Stimulated activated CD8-positive, alpha-beta memory T cell treated with anti-CD3 and anti-CD28 coated beads, Interleukin-12 subunit alpha, Interleukin-12 subunit beta, amount 100 ng/mL, for 1 hour (primary cell): ENCODE measurements at regions not wholly inside any gene's neighbourhood (a gene's known extent, or its start where the extent isn't known, plus 50 kb on each side); places are given as distances from the start of the nearest gene placed in this dataset.

ENCODE experiments used
- DNase-seq: peaks from one replicate; pipeline ENCODE4 v3.0.0-alpha.2; 2020; ENCODE audit warnings: low read depth

GRCh38 chr3:30069056-30069455 lies 537.3 kb upstream of the TGFBR2 start:
- no peak for DNase-seq

- no peak for DNase-seq
Measured at GRCh38 chr3:30073040-30073439, 533.4 kb upstream of the TGFBR2 start.

DNA sequence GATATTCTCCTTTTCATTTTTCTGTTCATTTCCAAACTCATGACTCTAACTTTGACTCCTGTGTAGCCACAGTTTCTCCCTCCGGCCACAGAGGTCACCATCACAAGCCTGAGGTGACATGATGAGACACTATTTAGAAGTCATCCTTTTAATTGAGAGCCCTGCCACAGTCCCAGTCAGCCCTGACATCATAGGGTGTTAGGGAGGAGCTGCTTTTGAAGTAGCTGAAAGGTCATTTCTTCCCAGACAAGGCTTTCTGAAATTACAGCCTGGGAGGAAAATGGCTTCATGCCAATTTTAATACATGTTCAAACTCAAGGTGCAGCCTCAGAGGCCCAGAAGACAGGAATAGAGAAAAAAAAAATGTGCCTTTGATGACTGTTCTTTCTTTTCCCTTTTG lies 532.8 kb upstream of the TGFBR2 start:
- no peak for DNase-seq

- no peak for DNase-seq
Measured at GRCh38 chr3:30075514-30075913, 530.9 kb upstream of the TGFBR2 start.

DNA sequence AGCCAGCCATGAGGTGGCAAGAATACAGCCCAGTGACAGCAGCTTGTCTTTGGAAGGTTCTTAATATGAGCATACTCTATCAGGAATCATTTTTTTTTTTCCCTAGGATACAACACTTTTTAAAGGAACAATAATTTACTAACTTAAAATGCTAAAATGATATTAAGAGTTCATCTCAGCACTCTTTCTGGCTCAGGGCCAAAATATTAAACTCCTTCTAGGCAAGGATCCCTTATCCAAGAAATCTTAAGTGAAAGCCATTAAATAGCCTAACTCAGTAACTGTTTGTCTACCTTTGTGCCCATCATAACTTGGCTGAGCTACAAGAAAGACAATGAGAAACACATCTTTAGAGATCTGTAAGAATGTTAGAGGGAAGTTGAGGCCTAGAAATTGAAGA lies 529.5 kb upstream of the TGFBR2 start:
- no peak for DNase-seq

- no peak for DNase-seq
Measured at GRCh38 chr3:30077746-30078145, 528.7 kb upstream of the TGFBR2 start.

DNA sequence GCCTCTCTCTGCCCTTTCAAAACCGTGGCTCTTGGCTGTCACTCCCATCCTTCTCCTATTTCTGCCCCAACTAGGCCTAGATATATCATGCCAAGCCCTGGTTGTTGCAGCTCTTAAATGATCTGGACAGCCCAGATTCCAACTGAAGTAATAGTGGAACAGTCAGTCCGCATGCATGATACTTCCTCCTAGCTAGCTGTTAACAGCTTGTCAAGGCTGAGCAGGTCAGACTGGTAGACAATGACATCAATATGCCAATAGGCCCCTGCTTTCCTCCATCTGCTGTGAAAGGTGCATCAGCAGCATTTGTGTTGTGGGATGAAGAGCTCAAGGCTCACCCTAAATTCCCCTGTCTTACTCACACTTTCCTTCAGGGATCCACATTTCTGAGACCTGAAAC lies 527.7 kb upstream of the TGFBR2 start:
- no peak for DNase-seq

- DNase-seq = no peak
Measured at GRCh38 chr3:30081904-30082303, 524.5 kb upstream of the TGFBR2 start.

DNA sequence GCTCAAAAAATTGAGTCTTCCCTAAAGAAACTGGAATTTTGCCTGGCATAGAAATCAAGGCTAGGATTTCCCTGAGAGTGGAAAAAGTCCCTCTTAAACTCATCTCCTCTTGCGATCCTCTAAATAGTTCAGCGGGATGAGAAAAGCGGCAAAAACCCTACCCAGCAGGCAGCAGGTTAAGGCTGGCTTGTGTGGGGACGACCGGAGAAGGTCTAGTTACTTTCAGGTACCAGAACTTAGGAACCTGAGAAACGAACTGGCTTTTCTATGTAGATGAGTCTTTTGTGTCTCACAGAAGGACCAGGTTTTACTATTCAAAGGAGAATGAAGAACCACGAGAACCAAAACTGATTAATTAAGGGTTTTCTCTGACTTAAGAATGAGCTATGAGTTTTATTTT lies 523.7 kb upstream of the TGFBR2 start:
- no peak for DNase-seq

- DNase-seq = no peak
Measured at GRCh38 chr3:30083315-30083714, 523.1 kb upstream of the TGFBR2 start.

GRCh38 chr3:30084316-30084715 lies 522.1 kb upstream of the TGFBR2 start:
- DNase-seq = no peak

GRCh38 chr3:30084971-30085403 lies 521.4 kb upstream of the TGFBR2 start:
- no peak for DNase-seq

- no peak for DNase-seq
Measured at GRCh38 chr3:30085486-30085885, 520.9 kb upstream of the TGFBR2 start.

- no peak for DNase-seq
Measured at GRCh38 chr3:30091686-30092085, 514.7 kb upstream of the TGFBR2 start.

DNA sequence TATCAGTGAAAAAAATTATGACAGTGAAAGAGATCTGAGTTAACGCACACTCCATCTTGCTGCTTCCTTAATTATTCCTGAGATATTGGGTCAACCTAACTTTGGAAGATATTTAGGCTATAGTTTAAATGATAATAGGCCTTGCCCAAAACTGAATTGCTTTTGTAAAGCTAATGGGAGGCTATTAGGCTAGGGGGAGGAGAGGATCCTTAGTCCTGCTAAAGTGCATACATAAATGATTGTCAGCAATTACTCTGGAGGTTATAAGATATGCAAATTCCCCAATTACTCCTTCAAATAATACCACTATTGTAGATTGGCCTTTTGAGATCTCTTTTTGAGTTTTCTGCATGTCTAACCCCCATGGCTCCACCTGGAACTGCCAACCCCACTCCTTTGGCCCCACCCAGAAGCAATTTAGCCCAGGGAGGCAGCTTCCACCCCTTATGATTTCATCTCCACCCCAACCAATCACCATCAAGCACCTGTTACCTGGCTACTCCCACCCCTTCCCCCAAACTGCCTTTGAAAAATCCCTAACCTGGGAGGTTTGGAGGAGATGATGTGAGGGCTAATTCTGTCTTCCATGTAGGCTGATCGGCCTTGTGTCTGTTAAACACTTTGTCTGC lies 509.3 kb upstream of the TGFBR2 start:
- no peak for DNase-seq

GRCh38 chr3:30098243-30098642 lies 508.2 kb upstream of the TGFBR2 start:
- no peak for DNase-seq

- DNase-seq = no peak
Measured at GRCh38 chr3:30098653-30099455, 507.5 kb upstream of the TGFBR2 start.

- DNase-seq = no peak
Measured at GRCh38 chr3:30102356-30102755, 504.0 kb upstream of the TGFBR2 start.

GRCh38 chr3:30103186-30103585 lies 503.2 kb upstream of the TGFBR2 start:
- no peak for DNase-seq

- no peak for DNase-seq
Measured at GRCh38 chr3:30107531-30107930, 498.9 kb upstream of the TGFBR2 start.

DNA sequence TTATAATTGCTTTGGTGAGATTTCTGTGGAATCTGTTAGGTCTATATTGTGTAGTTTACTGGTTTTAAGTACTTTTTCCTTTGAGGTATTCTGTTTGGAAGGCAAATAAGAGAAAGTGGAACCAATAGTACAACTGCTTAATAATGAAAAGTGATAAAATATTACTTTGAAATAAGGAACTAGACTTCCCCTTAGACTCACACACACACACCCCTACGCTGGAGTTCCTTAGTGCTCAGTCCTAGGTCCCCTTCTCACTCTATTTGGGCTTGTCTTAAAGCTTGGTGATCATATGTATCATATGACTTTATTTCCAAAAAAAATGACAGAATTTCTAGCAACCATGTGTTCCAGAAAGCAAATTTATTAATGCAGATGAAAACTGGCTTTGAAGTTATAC lies 494.0 kb upstream of the TGFBR2 start:
- no peak for DNase-seq

DNA sequence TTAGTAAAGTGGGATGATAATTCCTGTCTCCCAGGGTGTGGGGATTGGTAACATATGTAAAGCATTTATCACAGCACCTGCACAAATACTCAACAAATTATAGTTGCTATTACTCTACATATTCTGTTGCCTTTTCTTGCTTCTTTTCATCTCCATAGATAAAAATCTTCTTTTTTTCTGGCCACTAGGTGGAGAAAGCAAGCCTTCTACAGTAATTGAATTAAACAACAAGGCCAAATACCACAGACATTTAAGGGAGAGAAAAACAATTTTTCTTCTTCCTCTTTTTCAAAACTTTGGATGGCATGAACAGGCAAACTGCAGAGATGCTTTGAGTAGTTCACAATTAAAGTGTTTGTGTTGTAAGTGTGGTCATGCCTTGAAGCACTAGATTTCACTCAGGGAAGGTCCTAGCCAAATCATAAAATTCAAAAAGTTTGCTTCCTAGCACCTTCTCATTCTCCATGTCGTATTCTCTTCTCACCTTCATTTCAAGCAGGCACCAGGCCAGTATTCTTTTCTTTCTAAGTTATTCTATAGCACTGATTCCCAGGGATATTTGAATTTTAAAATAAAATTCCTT lies 493.4 kb upstream of the TGFBR2 start:
- DNase-seq = no peak

DNA sequence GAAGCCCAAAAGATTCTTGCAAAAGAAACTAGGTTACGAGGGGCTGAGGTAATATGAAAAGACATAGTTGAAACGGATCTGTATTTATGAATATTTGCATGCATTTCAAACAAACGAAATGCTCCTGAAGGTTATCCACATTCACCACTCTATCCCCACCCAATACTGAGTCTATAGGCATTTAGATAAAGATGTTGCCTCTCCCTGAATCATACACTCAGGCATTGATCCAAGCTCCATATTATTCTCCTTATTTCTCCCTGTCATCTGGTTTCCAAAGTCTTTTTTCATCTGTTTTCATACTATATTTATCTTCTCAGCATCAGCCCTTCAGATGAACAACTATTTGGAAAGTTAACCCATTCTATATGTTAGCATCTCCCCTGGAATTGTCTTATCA lies 492.5 kb upstream of the TGFBR2 start:
- DNase-seq = no peak
